GM23248 (cell line): ENCODE measurements at regions not wholly inside any gene's neighbourhood (a gene's known extent, or its start where the extent isn't known, plus 50 kb on each side); places are given as distances from the start of the nearest gene placed in this dataset.

Experiments
- DNase-seq: peaks from one replicate; pipeline ENCODE4 v3.0.0-alpha.2; 2015
- H2AFZ ChIP-seq: fragments of 200-600 bp; sonication (generic); 2 replicates; pipeline ENCODE4 v1.6.1; 2016; ENCODE audit warnings: antibody characterized with exemption
- H3F3A ChIP-seq: fragments of 200-600 bp; sonication (generic); 2 replicates; pipeline ENCODE4 v1.6.1; 2016; ENCODE audit warnings: mild to moderate bottlenecking, antibody characterized with exemption, mixed run types; ENCODE audit not compliant: insufficient read depth
- H3K27ac ChIP-seq: fragments of 200-600 bp; sonication (generic); 2 replicates; pipeline ENCODE4 v1.5.1; 2016; ENCODE audit warnings: mild to moderate bottlenecking
- H3K27me3 ChIP-seq: fragments of 200-600 bp; sonication (generic); replicated peaks from 2 replicates; pipeline ENCODE4 v1.6.1; 2016; ENCODE audit warnings: mild to moderate bottlenecking; ENCODE audit not compliant: insufficient read depth
- H3K36me3 ChIP-seq: fragments of 200-600 bp; sonication (generic); 2 replicates; pipeline ENCODE4 v1.6.1; 2016; ENCODE audit warnings: low read depth, mild to moderate bottlenecking
- H3K4me1 ChIP-seq: fragments of 200-600 bp; sonication (generic); 2 replicates; pipeline ENCODE4 v1.6.1; 2016; ENCODE audit warnings: mild to moderate bottlenecking; ENCODE audit not compliant: insufficient read depth
- H3K4me2 ChIP-seq: fragments of 200-600 bp; sonication (generic); one replicate; pipeline ENCODE4 v1.6.1; 2016; ENCODE audit warnings: mild to moderate bottlenecking; ENCODE audit not compliant: unreplicated experiment
- H3K4me3 ChIP-seq: fragments of 200-600 bp; sonication (generic); 2 replicates; pipeline ENCODE4 v1.5.1; 2016; ENCODE audit warnings: mild to moderate bottlenecking
- H3K79me2 ChIP-seq: fragments of 200-600 bp; sonication (generic); 2 replicates; pipeline ENCODE4 v1.6.1; 2016; ENCODE audit warnings: mild to moderate bottlenecking; ENCODE audit not compliant: insufficient read depth
- H3K9ac ChIP-seq: fragments of 200-600 bp; sonication (generic); 2 replicates; pipeline ENCODE4 v1.6.1; 2016; ENCODE audit warnings: mild to moderate bottlenecking
- H3K9me2 ChIP-seq: fragments of 200-600 bp; sonication (generic); 2 replicates; pipeline ENCODE4 v1.6.1; 2016; ENCODE audit warnings: mixed run types, mild to moderate bottlenecking, moderate library complexity; ENCODE audit not compliant: insufficient read depth
- H3K9me3 ChIP-seq: fragments of 200-600 bp; sonication (generic); one replicate; pipeline ENCODE4 v1.6.1; 2017; ENCODE audit warnings: low read depth
- H4K20me1 ChIP-seq: fragments of 200-600 bp; sonication (generic); 2 replicates; pipeline ENCODE4 v1.6.0; 2016; ENCODE audit not compliant: insufficient read depth
- EZH2 ChIP-seq: fragments of 200-600 bp; sonication (generic); IDR thresholded peaks from 2 replicates; pipeline ENCODE4 v1.6.1; 2018; ENCODE audit warnings: antibody characterized with exemption, mild to moderate bottlenecking; ENCODE audit not compliant: insufficient read depth, poor library complexity, severe bottlenecking
- EZH2phosphoT487 ChIP-seq: fragments of 200-600 bp; sonication (generic); IDR thresholded peaks from 2 replicates; pipeline ENCODE4 v1.6.1; 2018; ENCODE audit warnings: antibody characterized with exemption, moderate library complexity, mild to moderate bottlenecking, low read depth; ENCODE audit not compliant: insufficient read depth
- WGBS, 2 experiments: methylation state at CpG; one replicate each; pipeline ENCODE4 v1.1.6; 2015 to 2017; ENCODE audit warnings: low lambda C conversion rate in 2 of 2, low coverage in 1 of 2; ENCODE audit errors: missing lambda C conversion rate in 2 of 2; 5-methylcytosine and 5-hydroxymethylcytosine counted together
- in situ Hi-C: fragments of 300-500 bp; cut with MboI; formaldehyde crosslinking; loops from 2 replicates; pipeline ENCODE4 v1.15.0; 2020

DNA sequence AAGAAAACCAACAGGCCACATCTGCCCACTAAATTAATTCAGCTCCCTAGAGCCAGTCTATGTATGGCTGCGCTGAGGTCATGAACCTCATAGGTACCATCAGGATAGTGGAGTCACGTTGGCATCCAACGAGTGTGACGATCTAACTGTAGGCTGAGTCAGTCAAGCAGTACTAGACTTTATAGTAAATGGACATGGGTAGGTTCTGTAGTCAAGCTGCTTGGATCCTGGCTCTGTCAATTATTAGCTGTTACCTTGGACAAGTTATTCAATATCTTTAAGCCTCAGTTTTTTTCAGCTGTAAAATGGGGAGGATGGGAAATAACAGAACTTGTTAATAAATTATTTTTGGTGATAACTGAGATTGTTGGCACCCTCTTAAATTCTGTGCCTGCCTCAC lies 432.4 kb upstream of the RASGEF1B start:
- Histone ChIP-seq H3K9me3 (no peaks in the 10 kb centered on the region), H3K9me2 (no peaks in the 10 kb centered on the region), H3K4me2 (no peak overlapping the region), H3F3A (no peaks in the 10 kb centered on the region), H3K4me3 (no peak overlapping the region), H3K4me1 (no peaks in the 10 kb centered on the region), H3K27ac (no peak overlapping the region), H3K27me3 (no peaks in the 10 kb centered on the region), H3K9ac (no peak overlapping the region), H3K79me2 (no peaks in the 10 kb centered on the region), H4K20me1 (no peaks in the 10 kb centered on the region), H2AFZ (no peak overlapping the region), H3K36me3 (no peaks in the 10 kb centered on the region)
- in situ Hi-C loops: no loop called here
- TF ChIP-seq EZH2 (no peak), EZH2phosphoT487 (no peak)
- no peak for DNase-seq
- WGBS, 2 experiments: 56 to 60% methylated on average over 4 of the region's 4 CpGs

DNA sequence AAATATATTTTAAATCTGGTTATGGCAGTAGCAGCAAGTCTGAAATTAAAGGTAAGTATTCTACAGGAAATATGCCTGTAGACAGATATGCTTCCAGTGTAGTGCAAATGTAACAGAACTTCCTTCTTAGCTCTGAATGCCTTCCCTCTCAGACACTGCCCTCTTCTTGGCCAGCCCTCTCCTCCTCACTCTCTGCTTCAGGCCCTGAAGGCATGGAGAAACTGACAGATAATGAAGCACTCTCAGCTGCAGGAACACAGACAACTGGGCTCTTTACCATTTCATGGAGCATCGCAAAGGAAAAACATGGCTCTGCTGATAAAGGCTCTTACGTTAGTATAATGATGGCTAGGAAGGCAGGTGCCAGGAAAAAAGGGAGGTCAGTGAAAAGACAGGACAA lies 431.5 kb upstream of the RASGEF1B start:
- Histone ChIP-seq H3K9me2 (no peaks in the 10 kb centered on the region), H3K27me3 (no peaks in the 10 kb centered on the region), H3F3A (no peaks in the 10 kb centered on the region), H3K9ac (no peak overlapping the region), H4K20me1 (no peaks in the 10 kb centered on the region), H3K4me3 (no peak overlapping the region), H2AFZ (no peak overlapping the region), H3K79me2 (no peaks in the 10 kb centered on the region), H3K36me3 (no peaks in the 10 kb centered on the region), H3K4me1 (no peaks in the 10 kb centered on the region), H3K4me2 (no peak overlapping the region), H3K9me3 (no peaks in the 10 kb centered on the region), H3K27ac (no peak overlapping the region)
- in situ Hi-C loops: no loop called here
- 37 to 48% methylated on average over 2 of the region's 2 CpGs for WGBS, 2 experiments
- no peak for DNase-seq
- TF ChIP-seq EZH2phosphoT487: no peak
- TF ChIP-seq EZH2: no peak

DNA sequence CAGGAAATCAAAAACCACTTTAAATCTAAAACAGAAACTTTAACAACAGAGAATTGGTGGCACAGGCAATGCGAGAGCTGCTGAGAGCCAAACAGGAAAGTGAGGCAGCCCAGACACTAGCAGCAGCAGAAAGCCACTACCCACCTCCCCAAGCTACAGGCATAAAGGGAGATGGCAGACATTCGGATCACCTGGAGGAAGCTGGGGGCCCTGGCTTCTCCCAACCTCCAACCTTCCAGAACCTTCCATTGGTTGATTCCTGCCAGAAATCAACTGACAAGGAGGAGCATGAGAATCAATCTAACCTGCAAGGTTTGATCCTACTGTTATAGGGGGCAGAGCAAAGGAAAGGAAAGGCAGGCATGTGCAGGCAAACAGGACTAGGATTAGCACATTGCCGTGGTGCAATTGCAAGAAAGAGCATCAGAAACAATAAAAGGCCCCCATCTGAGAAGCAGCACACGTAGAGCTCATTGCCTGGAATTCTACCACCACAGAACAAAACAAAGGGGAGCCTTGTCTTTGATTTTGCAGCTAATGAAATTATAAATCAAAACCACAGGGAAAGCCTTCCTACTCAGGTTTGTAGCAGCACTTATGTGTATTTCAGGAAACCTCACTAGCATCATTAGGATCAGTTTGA lies 427.3 kb upstream of the RASGEF1B start:
- Histone ChIP-seq H2AFZ (no peak overlapping the region), H3K27ac (no peak overlapping the region), H3K9me3 (no peaks in the 10 kb centered on the region), H4K20me1 (no peaks in the 10 kb centered on the region), H3K79me2 (no peaks in the 10 kb centered on the region), H3K4me2 (no peak overlapping the region), H3F3A (no peaks in the 10 kb centered on the region), H3K9ac (no peak overlapping the region), H3K4me1 (no peaks in the 10 kb centered on the region), H3K4me3 (no peak overlapping the region), H3K27me3 (no peaks in the 10 kb centered on the region), H3K9me2 (no peaks in the 10 kb centered on the region), H3K36me3 (no peaks in the 10 kb centered on the region)
- 8 to 12% methylated on average over 4 of the region's 4 CpGs for WGBS, 2 experiments
- TF ChIP-seq EZH2phosphoT487 (no peak), EZH2 (no peak)
- no peak for DNase-seq
- in situ Hi-C loops: no loop called here

DNA sequence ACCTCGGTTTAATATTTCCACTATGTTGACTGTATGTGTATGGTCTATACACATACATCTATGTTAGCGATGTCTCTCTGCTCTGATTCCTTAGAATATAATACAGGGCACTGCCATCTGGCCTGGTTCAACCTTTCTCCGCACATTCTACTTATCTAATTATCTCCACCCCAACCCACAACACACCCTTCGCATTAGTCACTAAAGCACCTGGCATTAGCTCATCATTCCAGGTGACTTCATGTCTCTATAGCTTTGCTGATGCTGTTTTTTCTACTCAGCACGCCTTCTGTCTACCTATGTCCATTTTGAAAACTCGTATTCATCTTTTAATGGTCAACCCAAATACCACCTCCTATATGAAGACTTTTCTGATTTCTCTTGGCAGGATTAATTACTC lies 425.2 kb upstream of the RASGEF1B start:
- TF ChIP-seq EZH2 (no peak), EZH2phosphoT487 (no peak)
- Histone ChIP-seq H4K20me1 (no peaks in the 10 kb centered on the region), H3F3A (no peaks in the 10 kb centered on the region), H2AFZ (no peak overlapping the region), H3K4me1 (no peaks in the 10 kb centered on the region), H3K9me2 (no peaks in the 10 kb centered on the region), H3K4me3 (no peak overlapping the region), H3K27ac (no peak overlapping the region), H3K79me2 (no peaks in the 10 kb centered on the region), H3K9ac (no peak overlapping the region), H3K36me3 (no peaks in the 10 kb centered on the region), H3K27me3 (no peaks in the 10 kb centered on the region), H3K4me2 (no peak overlapping the region), H3K9me3 (no peaks in the 10 kb centered on the region)
- DNase-seq: no peak
- WGBS, 2 experiments: 48 to 50% methylated on average over 6 of the region's 6 CpGs
- in situ Hi-C loops: no loop called here
